HL-60 (cell line): ENCODE measurements at regions not wholly inside any gene's neighbourhood (a gene's known extent, or its start where the extent isn't known, plus 50 kb on each side); places are given as distances from the start of the nearest gene placed in this dataset.

ENCODE experiments used
- DNase-seq, 2 experiments: peaks; one replicate each; pipeline ENCODE4 v3.0.0-alpha.2; 2010 to 2020; ENCODE audit warnings: low read depth in 1 of 2, low spot score in 1 of 2
- H3K27ac ChIP-seq: fragments of 250-450 bp; sonication (Bioruptor Pico); replicated peaks from 2 replicates; pipeline ENCODE4 v1.5.1; 2020; ENCODE audit warnings: mild to moderate bottlenecking, moderate library complexity
- H3K27me3 ChIP-seq: fragments of 250-450 bp; sonication (Bioruptor Pico); 2 replicates; pipeline ENCODE4 v1.5.1; 2021; ENCODE audit warnings: mild to moderate bottlenecking, moderate library complexity; ENCODE audit not compliant: insufficient read depth, poor library complexity, severe bottlenecking
- H3K4me3 ChIP-seq: replicated peaks from 2 replicates; pipeline ENCODE4 v1.5.1; 2011; ENCODE audit warnings: mild to moderate bottlenecking, control low read depth, low read length; ENCODE audit not compliant: insufficient read depth
- GABPA ChIP-seq: IDR thresholded peaks from 2 replicates; pipeline ENCODE4 v1.6.1; 2012; ENCODE audit warnings: low read depth
- POLR2AphosphoS5 ChIP-seq: IDR thresholded peaks from 2 replicates; pipeline ENCODE4 v1.6.1; 2012; ENCODE audit warnings: low read depth
- REST ChIP-seq: IDR thresholded peaks from 2 replicates; pipeline ENCODE4 v1.6.1; 2012; ENCODE audit warnings: low read depth; ENCODE audit not compliant: insufficient replicate concordance
- SPI1 ChIP-seq: IDR thresholded peaks from 2 replicates; pipeline ENCODE4 v1.6.1; 2012; ENCODE audit warnings: low read depth, mild to moderate bottlenecking, borderline replicate concordance
- TF ChIP-seq, protein P1 (sequence below): IDR thresholded peaks from one replicate; pipeline ENCODE4 v1.5.1; 2011; ENCODE audit warnings: low read length, control low read depth, inconsistent platforms; ENCODE audit not compliant: insufficient read depth

DNA sequence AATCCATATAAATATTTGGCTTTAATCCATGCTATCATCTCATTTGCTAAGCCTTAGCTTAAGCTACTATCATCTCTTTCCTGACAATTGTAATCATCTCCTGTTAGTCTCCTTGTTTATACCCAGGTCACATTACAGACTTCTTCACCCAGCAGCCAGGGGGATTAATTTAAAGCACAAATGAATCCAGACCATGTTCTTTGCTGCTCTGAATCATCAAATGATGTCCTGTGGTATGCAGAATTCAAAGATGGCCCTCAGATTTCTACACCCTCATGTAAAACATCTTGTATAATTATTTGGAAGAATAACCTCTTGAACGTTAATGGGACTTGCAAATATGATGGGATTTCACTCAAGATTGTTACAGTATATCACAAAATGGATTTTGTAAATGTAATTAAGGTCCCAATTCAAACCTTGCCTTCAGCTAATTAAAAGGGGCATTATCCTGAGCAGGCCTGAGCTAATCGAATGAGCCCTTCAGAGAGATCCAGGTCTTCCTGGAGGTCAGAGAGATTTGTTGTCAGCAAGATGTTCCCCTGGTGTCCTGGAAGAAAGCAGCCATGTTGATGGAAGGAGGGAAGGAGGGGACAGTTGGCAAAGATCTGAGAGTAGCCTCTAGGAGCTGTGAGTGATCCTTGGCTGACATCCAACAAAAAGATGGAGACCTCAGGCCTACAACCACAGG, 241.1 kb upstream of the MMADHC start:
- Histone ChIP-seq H3K27ac (no peak overlapping the region), H3K4me3 (no peak overlapping the region), H3K27me3 (no peaks in the 10 kb centered on the region)
- no peak for DNase-seq
- TF ChIP-seq GABPA (no peak), REST (no peak), POLR2AphosphoS5 (no peak), SPI1 (no peak)
- TF ChIP-seq, protein P1, sequence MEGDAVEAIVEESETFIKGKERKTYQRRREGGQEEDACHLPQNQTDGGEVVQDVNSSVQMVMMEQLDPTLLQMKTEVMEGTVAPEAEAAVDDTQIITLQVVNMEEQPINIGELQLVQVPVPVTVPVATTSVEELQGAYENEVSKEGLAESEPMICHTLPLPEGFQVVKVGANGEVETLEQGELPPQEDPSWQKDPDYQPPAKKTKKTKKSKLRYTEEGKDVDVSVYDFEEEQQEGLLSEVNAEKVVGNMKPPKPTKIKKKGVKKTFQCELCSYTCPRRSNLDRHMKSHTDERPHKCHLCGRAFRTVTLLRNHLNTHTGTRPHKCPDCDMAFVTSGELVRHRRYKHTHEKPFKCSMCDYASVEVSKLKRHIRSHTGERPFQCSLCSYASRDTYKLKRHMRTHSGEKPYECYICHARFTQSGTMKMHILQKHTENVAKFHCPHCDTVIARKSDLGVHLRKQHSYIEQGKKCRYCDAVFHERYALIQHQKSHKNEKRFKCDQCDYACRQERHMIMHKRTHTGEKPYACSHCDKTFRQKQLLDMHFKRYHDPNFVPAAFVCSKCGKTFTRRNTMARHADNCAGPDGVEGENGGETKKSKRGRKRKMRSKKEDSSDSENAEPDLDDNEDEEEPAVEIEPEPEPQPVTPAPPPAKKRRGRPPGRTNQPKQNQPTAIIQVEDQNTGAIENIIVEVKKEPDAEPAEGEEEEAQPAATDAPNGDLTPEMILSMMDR: no peak

- no peak overlapping the region for H3K27ac ChIP-seq
Measured at GRCh38 chr2:149827585-149828126, 240.1 kb upstream of the MMADHC start.

More at GRCh38 chr2:149827585-149828126, 240.1 kb upstream of the MMADHC start:
- no peak for TF ChIP-seq GABPA
- TF ChIP-seq, protein P1: no peak
- no peak for TF ChIP-seq SPI1
- TF ChIP-seq POLR2AphosphoS5: no peak
- TF ChIP-seq REST: no peak
- H3K4me3 ChIP-seq: no peak overlapping the region
- H3K27me3 ChIP-seq: no peaks in the 10 kb centered on the region
- no peak for DNase-seq
